Spinal cord (tissue), 9 donors: ENCODE measurements at regions not wholly inside any gene's neighbourhood (a gene's known extent, or its start where the extent isn't known, plus 50 kb on each side); places are given as distances from the start of the nearest gene placed in this dataset.

Experiments
- DNase-seq, 6 donors: peaks; one replicate each; pipeline versions ENCODE4 v3.0.0 to v3.0.0-alpha.2; 2013 to 2015; ENCODE audit warnings: low spot score in 6 of 6, low read depth in 4 of 6
- H3K27ac ChIP-seq: one replicate; pipeline ENCODE4 v1.5.1; 2013; ENCODE audit warnings: low read depth, low read length, control low read depth
- H3K27me3 ChIP-seq: one replicate; pipeline ENCODE4 v1.6.1; 2013; ENCODE audit warnings: low read length; ENCODE audit not compliant: control insufficient read depth, insufficient read depth
- H3K36me3 ChIP-seq: one replicate; pipeline ENCODE4 v1.6.1; 2013; ENCODE audit warnings: low read length; ENCODE audit not compliant: control insufficient read depth, insufficient read depth
- H3K4me1 ChIP-seq: one replicate; pipeline ENCODE4 v1.6.1; 2013; ENCODE audit warnings: low read length; ENCODE audit not compliant: control insufficient read depth, insufficient read depth
- H3K4me3 ChIP-seq: one replicate; pipeline ENCODE4 v1.5.1; 2013; ENCODE audit warnings: low read depth, low read length, control low read depth
- H3K9me3 ChIP-seq: one replicate; pipeline ENCODE4 v1.6.1; 2013; ENCODE audit warnings: low read length; ENCODE audit not compliant: control insufficient read depth, insufficient read depth
- WGBS: methylation state at CpG from one replicate; pipeline ENCODE4 v1.1.5; 2013; ENCODE audit warnings: missing lambda C conversion rate; ENCODE audit not compliant: insufficient coverage; 5-methylcytosine and 5-hydroxymethylcytosine counted together
- donor health status: healthy.

DNA sequence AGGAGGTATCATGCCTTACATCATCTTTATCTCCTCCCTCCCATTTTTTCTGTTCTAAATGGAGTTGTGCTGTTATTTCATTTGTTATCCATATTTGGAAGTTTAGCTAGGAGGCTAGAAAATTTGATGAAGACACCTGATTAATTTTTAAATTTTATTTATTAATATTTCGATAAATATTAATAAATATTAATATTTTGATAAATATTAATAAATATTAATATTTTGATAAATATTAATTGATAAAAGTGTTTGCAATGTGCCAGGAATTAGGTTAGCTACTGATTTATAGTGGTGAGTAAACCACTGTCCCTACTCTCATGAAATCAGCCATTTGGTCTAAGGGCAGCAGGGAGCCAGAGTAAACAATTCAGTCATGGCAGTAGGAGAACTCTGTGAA lies 161.4 kb downstream of the GNAT3 start:
- no peak for DNase-seq
- Histone ChIP-seq H3K36me3 (no peaks in the 10 kb centered on the region), H3K9me3 (no peaks in the 10 kb centered on the region), H3K4me1 (no peaks in the 10 kb centered on the region), H3K4me3 (no peak overlapping the region), H3K27me3 (no peaks in the 10 kb centered on the region), H3K27ac (no peak overlapping the region)
- WGBS, result no CpG with 5 or more reads among the region's 1 CpG

DNA sequence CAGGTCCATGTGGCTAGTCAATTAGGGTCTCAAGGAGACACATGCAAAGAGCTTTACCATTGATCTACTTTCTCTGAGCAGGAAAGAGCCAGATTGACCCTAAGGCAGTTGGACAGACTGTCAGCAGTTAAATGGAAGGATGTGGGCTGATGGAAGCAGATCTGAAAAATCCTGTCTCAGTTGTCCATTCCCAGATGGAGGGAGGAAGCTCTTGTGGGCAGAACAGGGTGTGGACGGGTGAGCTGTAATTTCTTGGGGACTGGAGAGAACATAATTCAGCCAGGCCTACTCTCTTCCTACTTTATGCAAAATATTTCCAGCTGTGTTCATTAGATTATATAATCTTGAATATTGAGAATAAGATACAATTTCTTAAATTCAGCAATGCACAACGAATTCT lies 163.6 kb downstream of the GNAT3 start:
- no peak for DNase-seq
- WGBS, result no CpG with 5 or more reads among the region's 2 CpGs
- no peaks in the 10 kb centered on the region for H3K9me3 ChIP-seq
- no peaks in the 10 kb centered on the region for H3K4me1 ChIP-seq
- H3K36me3 ChIP-seq, result no peaks in the 10 kb centered on the region
- H3K4me3 ChIP-seq, result no peak overlapping the region
- H3K27me3 ChIP-seq, result no peaks in the 10 kb centered on the region
- H3K27ac ChIP-seq, result no peak overlapping the region

DNA sequence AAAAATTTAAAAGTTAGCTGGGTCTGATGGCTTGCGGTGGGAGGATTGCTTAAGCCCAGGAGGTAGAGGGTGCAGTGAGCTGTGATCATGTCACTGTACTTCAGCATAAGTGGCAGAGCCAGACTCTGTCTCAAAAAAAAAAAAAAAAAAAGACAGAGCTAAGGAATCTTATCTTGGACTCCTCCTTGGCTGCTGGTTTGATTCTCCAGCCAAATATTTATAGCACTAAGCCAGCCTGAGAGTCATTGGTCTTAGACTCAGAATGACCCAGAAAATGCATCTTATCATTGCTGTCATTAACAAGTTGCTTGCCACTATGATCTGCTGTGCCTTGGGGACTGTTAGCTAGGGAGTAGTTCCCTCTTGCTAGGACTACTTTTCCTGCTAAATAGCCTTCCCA lies 164.7 kb downstream of the GNAT3 start:
- WGBS, result 100% methylated on average over 1 of the region's 1 CpG
- no peaks in the 10 kb centered on the region for H3K27me3 ChIP-seq
- H3K4me1 ChIP-seq, result no peaks in the 10 kb centered on the region
- H3K36me3 ChIP-seq, result no peaks in the 10 kb centered on the region
- H3K4me3 ChIP-seq, result no peak overlapping the region
- no peak overlapping the region for H3K27ac ChIP-seq
- DNase-seq, result no peak
- no peaks in the 10 kb centered on the region for H3K9me3 ChIP-seq

DNA sequence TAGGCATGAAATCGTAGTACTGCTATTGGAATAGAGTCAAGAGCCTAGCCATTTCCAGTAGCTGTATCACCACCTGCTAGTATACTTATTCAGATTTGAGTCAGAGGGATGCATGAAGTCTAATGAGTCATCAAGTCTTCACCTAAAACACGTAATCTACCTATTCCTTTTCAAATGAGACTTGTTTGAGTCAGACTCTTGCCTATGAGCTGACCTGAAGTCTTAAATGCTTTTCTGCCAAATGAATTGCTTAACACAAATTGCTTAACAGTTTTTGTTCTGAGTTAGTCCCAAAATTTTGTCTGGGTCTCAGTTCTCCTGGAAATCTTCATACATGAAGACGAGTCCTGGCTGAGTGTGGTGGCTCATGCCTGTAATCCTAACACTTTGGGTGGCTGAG lies 165.2 kb downstream of the GNAT3 start:
- no peaks in the 10 kb centered on the region for H3K4me1 ChIP-seq
- H3K9me3 ChIP-seq, result no peaks in the 10 kb centered on the region
- H3K27ac ChIP-seq, result no peak overlapping the region
- H3K36me3 ChIP-seq, result no peaks in the 10 kb centered on the region
- WGBS, result 100% methylated on average over 1 of the region's 3 CpGs
- H3K4me3 ChIP-seq, result no peak overlapping the region
- DNase-seq, result no peak
- H3K27me3 ChIP-seq, result no peaks in the 10 kb centered on the region

DNA sequence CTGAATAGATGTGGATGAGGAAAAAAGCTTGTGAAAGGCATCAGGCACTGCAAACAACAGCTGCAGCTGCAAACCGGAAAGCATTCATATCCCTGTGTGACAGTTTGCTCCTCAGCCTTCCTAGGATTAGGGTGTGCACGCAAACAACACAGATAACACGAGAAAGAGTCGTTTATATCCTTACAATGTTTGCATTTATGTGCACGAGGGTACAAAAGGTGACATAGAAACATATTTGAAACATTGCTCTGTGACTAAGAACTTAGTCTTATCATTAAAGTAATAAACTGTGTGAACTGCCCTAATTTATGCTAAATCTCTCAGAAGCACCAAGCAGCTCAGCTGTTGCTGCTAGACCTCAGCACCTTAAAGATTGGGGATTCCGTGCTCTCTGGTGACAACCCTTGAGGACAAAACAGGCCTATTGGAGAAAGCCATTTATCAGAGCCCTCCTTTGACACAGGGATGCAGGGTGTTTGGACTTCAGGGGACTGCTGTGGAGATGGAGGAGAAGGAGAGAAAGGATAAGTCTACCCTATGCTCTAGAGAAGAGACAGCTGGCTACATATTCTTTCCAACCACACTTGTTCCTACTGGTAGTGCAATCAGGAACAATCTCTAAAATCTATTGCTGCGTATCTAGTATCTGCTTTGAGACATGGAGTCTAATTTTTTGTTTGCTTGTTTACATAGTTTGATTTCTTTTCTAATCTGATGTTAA lies 176.2 kb downstream of the GNAT3 start:
- peak in 2 of 6 donors; percentile 32 to 51 for DNase-seq
- WGBS, result no CpG with 5 or more reads among the region's 7 CpGs
- no peaks in the 10 kb centered on the region for H3K4me1 ChIP-seq
- no peaks in the 10 kb centered on the region for H3K27me3 ChIP-seq
- no peaks in the 10 kb centered on the region for H3K36me3 ChIP-seq
- H3K27ac ChIP-seq, result no peak overlapping the region
- H3K4me3 ChIP-seq, result no peak overlapping the region
- H3K9me3 ChIP-seq, result no peaks in the 10 kb centered on the region

DNA sequence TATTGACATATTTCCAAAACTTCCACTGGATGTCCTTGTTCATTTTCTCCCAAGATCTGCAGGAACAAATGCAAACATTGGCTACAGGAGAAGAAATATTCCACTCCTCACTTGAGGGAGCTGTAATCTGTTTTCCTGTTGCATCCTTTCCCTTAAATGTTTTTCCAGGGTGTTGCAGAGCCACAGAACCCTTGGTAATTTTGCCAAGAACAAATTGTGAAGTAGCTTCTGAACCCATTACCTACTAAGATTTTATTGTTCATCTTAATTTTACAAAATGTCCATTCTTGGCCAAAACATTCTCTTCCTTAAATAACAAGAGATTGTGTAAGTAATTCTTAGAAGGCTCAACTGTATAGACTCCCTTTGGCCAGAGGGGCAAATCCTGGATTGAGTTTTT lies 177.0 kb downstream of the GNAT3 start:
- no peak for DNase-seq
- Histone ChIP-seq H3K9me3 (no peaks in the 10 kb centered on the region), H3K4me3 (no peak overlapping the region), H3K36me3 (no peaks in the 10 kb centered on the region), H3K27ac (no peak overlapping the region), H3K4me1 (no peaks in the 10 kb centered on the region), H3K27me3 (no peaks in the 10 kb centered on the region)

DNA sequence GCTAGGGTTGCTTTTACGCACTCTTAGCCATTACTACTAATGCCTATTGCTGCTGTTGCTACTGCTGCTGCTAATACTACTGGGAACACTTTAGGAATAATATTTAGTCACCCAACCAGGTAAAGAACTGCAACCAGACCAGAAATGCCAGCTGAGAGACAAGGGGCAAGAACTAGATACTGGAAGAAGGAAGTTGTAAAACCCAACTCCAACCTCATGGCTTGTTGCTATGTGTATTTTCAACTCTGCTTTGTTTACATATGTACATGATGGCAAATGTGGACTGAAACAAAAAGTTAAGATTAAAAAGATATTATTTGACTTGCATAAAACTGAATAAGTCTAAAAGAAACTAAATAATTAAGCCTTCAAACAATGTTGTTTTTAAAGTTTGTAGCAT lies 177.7 kb downstream of the GNAT3 start:
- H3K4me3 ChIP-seq, result no peak overlapping the region
- H3K36me3 ChIP-seq, result no peaks in the 10 kb centered on the region
- H3K9me3 ChIP-seq, result no peaks in the 10 kb centered on the region
- H3K4me1 ChIP-seq, result no peaks in the 10 kb centered on the region
- no CpG with 5 or more reads among the region's 1 CpG for WGBS
- no peaks in the 10 kb centered on the region for H3K27me3 ChIP-seq
- no peak for DNase-seq
- no peak overlapping the region for H3K27ac ChIP-seq

DNA sequence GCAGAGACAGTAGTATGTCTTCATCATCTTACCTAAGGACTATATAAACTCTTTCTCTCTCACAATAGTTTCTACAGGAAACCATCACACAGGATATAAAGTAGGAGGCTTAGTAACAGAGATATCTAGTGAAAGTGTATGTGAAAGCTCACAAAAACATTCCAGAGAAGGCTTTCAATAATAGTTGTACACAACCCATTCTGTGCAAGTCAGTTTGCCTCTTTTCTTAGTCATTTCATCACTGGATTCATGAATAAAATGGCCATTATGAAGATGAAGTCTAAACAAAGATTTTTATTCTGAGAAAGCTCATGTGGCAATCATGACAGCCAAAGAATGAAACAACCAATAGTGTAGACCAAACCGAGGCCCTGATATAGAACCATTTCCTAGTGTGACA lies 178.8 kb downstream of the GNAT3 start:
- H3K9me3 ChIP-seq, result no peaks in the 10 kb centered on the region
- no CpG with 5 or more reads among the region's 1 CpG for WGBS
- H3K4me3 ChIP-seq, result no peak overlapping the region
- H3K36me3 ChIP-seq, result no peaks in the 10 kb centered on the region
- H3K27me3 ChIP-seq, result no peaks in the 10 kb centered on the region
- H3K4me1 ChIP-seq, result no peaks in the 10 kb centered on the region
- no peak for DNase-seq
- H3K27ac ChIP-seq, result no peak overlapping the region

DNA sequence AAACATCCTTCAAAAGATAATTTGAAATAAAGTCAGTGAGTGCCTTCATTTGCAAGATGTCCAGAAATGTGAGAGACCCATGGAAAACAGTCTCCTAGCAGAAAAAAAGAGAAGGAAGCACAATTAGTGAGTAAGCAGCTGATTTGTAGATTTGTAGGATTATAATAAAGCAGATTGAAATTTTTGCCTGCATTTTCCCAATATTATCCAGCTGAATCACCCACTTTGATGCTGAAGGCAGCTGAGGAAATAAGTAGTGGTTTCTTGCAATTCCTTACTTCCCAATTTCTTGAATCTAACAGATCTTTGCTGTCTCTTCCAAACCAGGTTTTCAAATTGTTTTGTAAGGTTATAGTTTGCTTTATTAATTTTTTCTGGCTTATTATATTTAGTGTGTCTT lies 181.4 kb downstream of the GNAT3 start:
- Histone ChIP-seq H3K27ac (no peak overlapping the region), H3K9me3 (no peaks in the 10 kb centered on the region), H3K4me1 (no peaks in the 10 kb centered on the region), H3K36me3 (no peaks in the 10 kb centered on the region), H3K4me3 (no peak overlapping the region), H3K27me3 (no peaks in the 10 kb centered on the region)
- no peak for DNase-seq

DNA sequence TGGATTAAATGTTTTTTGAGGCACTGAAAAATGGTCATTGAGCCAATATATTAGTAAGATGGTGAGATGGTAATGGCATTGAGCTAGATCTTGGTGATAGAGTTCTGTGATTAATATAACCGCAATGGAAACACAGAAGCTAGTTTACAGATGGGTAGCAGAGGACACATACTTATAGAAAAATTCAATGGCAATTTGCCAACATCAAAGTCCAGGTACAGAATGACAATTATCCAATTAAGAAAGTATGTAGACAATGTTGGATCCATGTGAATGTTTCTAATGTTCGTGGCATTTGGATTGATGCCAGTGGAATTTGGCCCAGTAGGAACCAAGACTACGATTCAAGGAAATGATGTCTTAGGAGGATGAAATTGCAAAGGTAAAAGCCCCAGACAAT lies 187.8 kb downstream of the GNAT3 start:
- Histone ChIP-seq H3K4me1 (no peaks in the 10 kb centered on the region), H3K27ac (no peak overlapping the region), H3K4me3 (no peak overlapping the region), H3K36me3 (no peaks in the 10 kb centered on the region), H3K27me3 (no peaks in the 10 kb centered on the region), H3K9me3 (no peaks in the 10 kb centered on the region)
- no peak for DNase-seq
- WGBS, result 45% methylated on average over 2 of the region's 3 CpGs
